RWPE1 (cell line): ENCODE measurements at regions not wholly inside any gene's neighbourhood (a gene's known extent, or its start where the extent isn't known, plus 50 kb on each side); places are given as distances from the start of the nearest gene placed in this dataset.

ENCODE experiments used
- CTCF ChIA-PET: fragments of 350-600 bp; sonication (Branson Sonifier 250); formaldehyde crosslinking; extraction: SDS; loops from one replicate; lab custom pipeline; 2021; lab: Yijun Ruan, JAX
- POLR2A ChIA-PET: fragments of 400-600 bp; formaldehyde crosslinking; extraction: SDS; loops from one replicate; lab custom pipeline; 2020; ENCODE audit warnings: antibody characterized with exemption; ENCODE audit not compliant: low non-redundant PET; lab: Yijun Ruan, JAX
- DNase-seq: peaks from one replicate; pipeline ENCODE4 v3.0.0; 2012; ENCODE audit warnings: low spot score
- H3K27ac ChIP-seq: fragments of 450-650 bp; 2 replicates; pipeline ENCODE4 v1.5.1; 2017
- TF ChIP-seq, protein P1 (sequence below): fragments of 450-650 bp; conservative IDR thresholded peaks from 2 replicates; pipeline ENCODE4 v1.5.1; 2017; ENCODE audit warnings: low read depth, mild to moderate bottlenecking

DNA sequence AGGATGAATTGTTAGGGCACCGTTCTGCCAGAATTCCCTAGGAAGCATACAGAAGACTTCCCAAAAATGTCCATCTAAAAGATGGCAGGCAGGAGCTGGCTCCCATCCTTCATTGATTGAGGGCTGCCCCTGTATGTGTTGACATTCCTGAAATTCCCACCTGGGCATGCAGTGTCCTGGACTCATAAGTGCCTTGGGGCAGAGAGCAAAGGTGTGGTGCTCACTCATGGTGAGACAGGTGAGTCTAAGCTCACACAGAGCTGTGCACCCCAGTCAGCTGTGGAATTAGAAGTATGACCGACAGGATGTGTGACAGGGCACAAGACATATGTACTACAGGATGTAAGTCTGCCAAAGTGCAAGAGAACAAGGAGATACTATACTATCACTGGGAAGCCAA is 271.9 kb downstream of the MID1IP1 start:
- POLR2A ChIA-PET: no interaction called here
- H3K27ac ChIP-seq: no peak overlapping the region
- TF ChIP-seq, protein P1, sequence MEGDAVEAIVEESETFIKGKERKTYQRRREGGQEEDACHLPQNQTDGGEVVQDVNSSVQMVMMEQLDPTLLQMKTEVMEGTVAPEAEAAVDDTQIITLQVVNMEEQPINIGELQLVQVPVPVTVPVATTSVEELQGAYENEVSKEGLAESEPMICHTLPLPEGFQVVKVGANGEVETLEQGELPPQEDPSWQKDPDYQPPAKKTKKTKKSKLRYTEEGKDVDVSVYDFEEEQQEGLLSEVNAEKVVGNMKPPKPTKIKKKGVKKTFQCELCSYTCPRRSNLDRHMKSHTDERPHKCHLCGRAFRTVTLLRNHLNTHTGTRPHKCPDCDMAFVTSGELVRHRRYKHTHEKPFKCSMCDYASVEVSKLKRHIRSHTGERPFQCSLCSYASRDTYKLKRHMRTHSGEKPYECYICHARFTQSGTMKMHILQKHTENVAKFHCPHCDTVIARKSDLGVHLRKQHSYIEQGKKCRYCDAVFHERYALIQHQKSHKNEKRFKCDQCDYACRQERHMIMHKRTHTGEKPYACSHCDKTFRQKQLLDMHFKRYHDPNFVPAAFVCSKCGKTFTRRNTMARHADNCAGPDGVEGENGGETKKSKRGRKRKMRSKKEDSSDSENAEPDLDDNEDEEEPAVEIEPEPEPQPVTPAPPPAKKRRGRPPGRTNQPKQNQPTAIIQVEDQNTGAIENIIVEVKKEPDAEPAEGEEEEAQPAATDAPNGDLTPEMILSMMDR: no peak
- CTCF ChIA-PET: no interaction called here
- DNase-seq: peak; percentile 31

DNA sequence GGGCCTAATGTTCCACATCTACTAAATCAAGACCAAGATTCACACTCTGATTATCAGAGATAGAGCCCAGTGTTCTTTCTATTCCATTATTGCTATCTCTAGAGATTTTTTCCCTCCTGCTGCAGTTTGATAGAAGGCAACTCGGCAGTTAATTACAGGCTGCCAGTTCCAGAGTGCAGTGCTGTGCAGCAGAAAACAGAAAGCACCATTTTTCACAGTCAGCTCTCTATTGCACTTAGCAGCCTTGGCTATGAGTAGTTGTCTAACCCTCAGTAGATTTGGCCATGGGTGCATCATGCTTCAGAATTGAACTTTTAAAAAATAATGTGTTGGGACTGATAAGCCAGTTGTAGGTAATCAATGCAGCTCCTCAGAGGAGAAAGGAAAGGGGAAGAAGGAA is 295.3 kb downstream of the MID1IP1 start:
- ChIA-PET POLR2A (no interaction called here), CTCF (no interaction called here)
- H3K27ac ChIP-seq: no peak overlapping the region
- TF ChIP-seq, protein P1: no peak
- no peak for DNase-seq

- TF ChIP-seq, protein P1: no peak
- POLR2A ChIA-PET: no interaction called here
- H3K27ac ChIP-seq: no peak overlapping the region
- no peak for DNase-seq
- CTCF ChIA-PET: no interaction called here
Measured at GRCh38 chrX:39104745-39105144, 303.5 kb downstream of the MID1IP1 start.

GRCh38 chrX:39112143-39112542 is 310.9 kb downstream of the MID1IP1 start:
- H3K27ac ChIP-seq: no peak overlapping the region
- TF ChIP-seq, protein P1: no peak
- peak; percentile 2 for DNase-seq
- ChIA-PET CTCF (no interaction called here), POLR2A (no interaction called here)

DNA sequence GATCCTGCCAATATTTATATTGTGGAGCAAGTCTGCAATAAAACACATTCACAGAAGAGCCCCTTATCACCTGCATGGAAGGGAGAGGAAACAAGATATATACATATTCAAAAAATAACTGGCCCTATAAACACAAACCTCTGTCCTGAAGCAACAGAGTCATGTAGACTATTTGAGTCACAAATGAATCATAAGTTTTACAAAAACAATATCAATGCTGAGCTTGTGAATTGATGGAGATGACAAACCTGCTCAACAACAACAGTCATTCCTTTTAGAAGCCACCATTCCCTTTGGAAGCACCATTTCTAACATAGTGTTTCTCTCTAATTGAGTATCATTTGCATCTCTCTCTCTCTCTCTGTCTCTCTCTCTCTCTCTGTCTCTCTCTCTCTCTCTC is 313.9 kb downstream of the MID1IP1 start:
- ChIA-PET POLR2A (no interaction called here), CTCF (interaction anchor here (0.7 kb wide), 1 partner anchor 244 kb away, joined by 3 read pairs; no protein-coding TSS in a partner anchor)
- no peak overlapping the region for H3K27ac ChIP-seq
- peak; percentile 1 for DNase-seq
- TF ChIP-seq, protein P1: no peak

- DNase-seq: no peak
- no peak overlapping the region for H3K27ac ChIP-seq
- TF ChIP-seq, protein P1: no peak
- POLR2A ChIA-PET: no interaction called here
- CTCF ChIA-PET: no interaction called here
Measured at GRCh38 chrX:39117101-39117500, 315.8 kb downstream of the MID1IP1 start.

- CTCF ChIA-PET: no interaction called here
- DNase-seq: no peak
- POLR2A ChIA-PET: no interaction called here
- TF ChIP-seq, protein P1: no peak
- no peak overlapping the region for H3K27ac ChIP-seq
Measured at GRCh38 chrX:39121903-39122302, 320.6 kb downstream of the MID1IP1 start.
